ENCODE measurements at regions not wholly inside any gene's neighbourhood (a gene's known extent, or its start where the extent isn't known, plus 50 kb on each side); places are given as distances from the start of the nearest gene placed in this dataset.

DNA sequence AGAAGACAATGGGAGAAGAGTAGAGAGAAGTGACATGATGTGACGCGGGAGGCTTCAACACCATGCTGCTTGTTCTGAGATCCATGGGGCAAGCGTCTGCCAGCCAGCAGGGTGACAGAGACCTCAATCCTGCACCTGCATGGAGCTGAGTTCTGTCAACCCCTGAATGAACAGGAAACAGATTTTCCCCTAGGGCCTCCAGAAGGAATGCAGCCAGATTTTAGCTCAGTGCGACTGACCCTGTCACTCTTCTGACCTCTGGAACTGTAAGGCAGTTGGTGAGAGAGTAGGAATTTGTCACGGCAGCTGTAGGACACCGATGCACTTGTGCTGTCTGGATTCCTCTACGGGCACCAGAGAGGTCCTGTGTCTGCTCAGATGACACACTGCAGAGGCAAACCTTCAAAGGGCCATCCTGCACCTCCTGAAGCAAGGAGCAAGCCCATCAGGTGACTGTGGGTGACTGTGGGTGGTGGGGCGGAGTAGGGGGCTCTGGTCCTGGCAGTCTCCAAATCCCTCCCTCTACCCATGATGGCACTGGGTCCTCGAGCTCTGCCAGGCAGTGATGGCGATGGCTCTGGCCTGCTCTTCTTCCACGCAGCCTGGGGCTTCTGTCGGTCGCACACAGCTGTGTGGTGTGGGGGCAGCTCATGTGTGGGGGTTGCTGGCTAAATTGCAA, 194.3 kb upstream of the TWIST2 start:
- TF ChIP-seq POLR2A (IDR thresholded peaks at IDR 0.05; ENCODE audit: low read length) (no peak), GATA1 (IDR thresholded peaks at IDR 0.05; ENCODE audit: low read depth, low read length) (no peak)
